ENCODE measurements at regions not wholly inside any gene's neighbourhood (a gene's known extent, or its start where the extent isn't known, plus 50 kb on each side); places are given as distances from the start of the nearest gene placed in this dataset.

- H3K27ac Mint-ChIP-seq: no peak overlapping the region
- peaks cover 3% of the 10 kb centered on the region for H3K9me3 Mint-ChIP-seq
- no peaks in the 10 kb centered on the region for H3K27me3 Mint-ChIP-seq
- TF ChIP-seq, protein P1, sequence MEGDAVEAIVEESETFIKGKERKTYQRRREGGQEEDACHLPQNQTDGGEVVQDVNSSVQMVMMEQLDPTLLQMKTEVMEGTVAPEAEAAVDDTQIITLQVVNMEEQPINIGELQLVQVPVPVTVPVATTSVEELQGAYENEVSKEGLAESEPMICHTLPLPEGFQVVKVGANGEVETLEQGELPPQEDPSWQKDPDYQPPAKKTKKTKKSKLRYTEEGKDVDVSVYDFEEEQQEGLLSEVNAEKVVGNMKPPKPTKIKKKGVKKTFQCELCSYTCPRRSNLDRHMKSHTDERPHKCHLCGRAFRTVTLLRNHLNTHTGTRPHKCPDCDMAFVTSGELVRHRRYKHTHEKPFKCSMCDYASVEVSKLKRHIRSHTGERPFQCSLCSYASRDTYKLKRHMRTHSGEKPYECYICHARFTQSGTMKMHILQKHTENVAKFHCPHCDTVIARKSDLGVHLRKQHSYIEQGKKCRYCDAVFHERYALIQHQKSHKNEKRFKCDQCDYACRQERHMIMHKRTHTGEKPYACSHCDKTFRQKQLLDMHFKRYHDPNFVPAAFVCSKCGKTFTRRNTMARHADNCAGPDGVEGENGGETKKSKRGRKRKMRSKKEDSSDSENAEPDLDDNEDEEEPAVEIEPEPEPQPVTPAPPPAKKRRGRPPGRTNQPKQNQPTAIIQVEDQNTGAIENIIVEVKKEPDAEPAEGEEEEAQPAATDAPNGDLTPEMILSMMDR (IDR thresholded peaks at IDR 0.05): no peak
- peaks cover 15% of the 10 kb centered on the region for H3K4me1 Mint-ChIP-seq (ENCODE audit: low read depth)
- DNase-seq (no peak), ATAC-seq (no peak)
- intact Hi-C loops (cut with micrococcal nuclease): no loop called here
- no peaks in the 10 kb centered on the region for H3K36me3 Mint-ChIP-seq (ENCODE audit: low read depth)
- H3K4me3 Mint-ChIP-seq: no peak overlapping the region
- CTCF ChIA-PET: no interaction called here
- POLR2A ChIA-PET: no interaction called here
These were observed 205.5 kb upstream of the TGFBR2 start for GRCh38 chr3:30400926-30401325.

GRCh38 chr3:30401971-30402370 is 204.4 kb upstream of the TGFBR2 start:
- no peak for DNase-seq
- POLR2A ChIA-PET: no interaction called here
- Mint-ChIP-seq H3K27me3 (no peaks in the 10 kb centered on the region), H3K4me3 (no peak overlapping the region), H3K36me3 (ENCODE audit: low read depth) (no peaks in the 10 kb centered on the region), H3K27ac (no peak overlapping the region), H3K9me3 (peaks cover 2% of the 10 kb centered on the region), H3K4me1 (ENCODE audit: low read depth) (peaks cover 15% of the 10 kb centered on the region)
- CTCF ChIA-PET: interaction anchor here (0.6 to 1.6 kb wide), 3 partner anchors 15 to 366 kb away, joined by 3 to 4 read pairs (median 3); no protein-coding TSS in a partner anchor
- intact Hi-C loops (cut with micrococcal nuclease): no loop called here
- ATAC-seq: peak; percentile 64
- TF ChIP-seq, protein P1 (IDR thresholded peaks at IDR 0.05): no peak

GRCh38 chr3:30407651-30408050 is 198.8 kb upstream of the TGFBR2 start:
- intact Hi-C loops (cut with micrococcal nuclease): no loop called here
- CTCF ChIA-PET: no interaction called here

GRCh38 chr3:30408105-30408557 is 198.3 kb upstream of the TGFBR2 start:
- Mint-ChIP-seq H3K4me1 (ENCODE audit: low read depth) (no peaks in the 10 kb centered on the region), H3K36me3 (ENCODE audit: low read depth) (peaks cover 7% of the 10 kb centered on the region), H3K27ac (no peak overlapping the region), H3K4me3 (no peak overlapping the region), H3K9me3 (peaks cover 13% of the 10 kb centered on the region), H3K27me3 (no peaks in the 10 kb centered on the region)
- POLR2A ChIA-PET: no interaction called here
- TF ChIP-seq, protein P1 (IDR thresholded peaks at IDR 0.05): no peak
- ATAC-seq: no peak
- intact Hi-C loops (cut with micrococcal nuclease): no loop called here
- DNase-seq: no peak
- CTCF ChIA-PET: interaction anchor here (1.0 kb wide), 1 partner anchor 16 kb away, joined by 3 read pairs; no protein-coding TSS in a partner anchor

More at GRCh38 chr3:30407651-30408050, 198.8 kb upstream of the TGFBR2 start:
- Mint-ChIP-seq H3K9me3 (peaks cover 13% of the 10 kb centered on the region), H3K36me3 (ENCODE audit: low read depth) (peaks cover 7% of the 10 kb centered on the region), H3K4me3 (no peak overlapping the region), H3K27ac (no peak overlapping the region), H3K4me1 (ENCODE audit: low read depth) (no peaks in the 10 kb centered on the region), H3K27me3 (no peaks in the 10 kb centered on the region)
- ATAC-seq: no peak
- POLR2A ChIA-PET: no interaction called here
- TF ChIP-seq, protein P1 (IDR thresholded peaks at IDR 0.05): no peak
- DNase-seq: no peak

DNA sequence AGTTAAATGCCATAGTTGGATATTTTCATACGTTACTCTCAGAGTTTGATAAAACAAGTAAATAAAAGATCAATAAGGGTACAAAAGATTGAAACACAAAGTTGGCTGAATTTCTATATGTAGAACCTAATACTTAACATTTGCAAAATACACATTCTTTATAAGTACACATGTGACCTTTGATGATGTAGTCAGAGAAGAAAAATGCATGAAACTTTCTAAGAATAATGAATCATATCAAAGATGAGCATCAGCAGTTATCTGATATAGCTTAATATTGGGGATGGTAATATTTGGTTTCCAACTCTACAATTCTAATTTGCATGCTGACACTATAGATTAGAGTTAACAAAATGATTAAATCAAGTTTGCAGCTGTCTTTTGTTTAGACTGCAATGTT is 188.0 kb upstream of the TGFBR2 start:
- ChIA-PET POLR2A (no interaction called here), CTCF (no interaction called here)
- no peak for ATAC-seq
- H3K27me3 Mint-ChIP-seq: no peaks in the 10 kb centered on the region
- no peaks in the 10 kb centered on the region for H3K36me3 Mint-ChIP-seq (ENCODE audit: low read depth)
- TF ChIP-seq, protein P1 (IDR thresholded peaks at IDR 0.05): no peak
- H3K27ac Mint-ChIP-seq: no peak overlapping the region
- intact Hi-C loops (cut with micrococcal nuclease): no loop called here
- no peak overlapping the region for H3K4me3 Mint-ChIP-seq
- peaks cover 6% of the 10 kb centered on the region for H3K4me1 Mint-ChIP-seq (ENCODE audit: low read depth)
- no peak for DNase-seq
- no peaks in the 10 kb centered on the region for H3K9me3 Mint-ChIP-seq

All from activated CD8-positive, alpha-beta T cell treated with anti-CD3 and anti-CD28 coated beads for 36 hours (primary cell).